ENCODE measurements at regions not wholly inside any gene's neighbourhood (a gene's known extent, or its start where the extent isn't known, plus 50 kb on each side); places are given as distances from the start of the nearest gene placed in this dataset.

DNA sequence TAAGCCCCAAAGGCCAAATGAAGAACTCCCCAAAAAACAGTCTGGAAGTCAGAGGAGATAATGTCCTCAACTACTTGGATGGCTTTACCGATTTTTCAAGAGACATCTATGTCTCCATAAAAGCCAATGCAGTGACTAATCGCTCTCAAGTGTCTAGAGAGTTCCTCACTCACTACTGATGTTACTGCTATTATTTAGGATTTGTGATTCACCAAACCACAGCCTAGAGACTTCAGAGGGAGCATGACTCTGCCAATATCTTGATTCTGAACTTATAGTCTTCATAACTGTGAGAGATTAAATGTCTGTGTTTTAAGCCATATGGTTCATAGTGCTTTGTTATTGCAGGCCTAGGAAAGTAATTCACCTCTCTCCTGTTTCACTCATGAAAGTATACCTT lies 160.2 kb downstream of the IPMK start:
- ATAC-seq, result no peak
- no peaks in the 10 kb centered on the region for H3K36me3 ChIP-seq (replicated peaks in 1 of 2; ENCODE audit: control insufficient read depth in 1 of 2, insufficient read depth in 2 of 2, low read length in 2 of 2)
- H3K79me2 ChIP-seq (ENCODE audit: insufficient read depth, low read length), result no peaks in the 10 kb centered on the region
- no peak overlapping the region for H3K27ac ChIP-seq (ENCODE audit: extremely low read length, insufficient read depth, low read length)
- no peak overlapping the region for H3K9ac ChIP-seq (ENCODE audit: insufficient read depth, low read depth, low read length)
- H3K4me2 ChIP-seq (ENCODE audit: low read depth, low read length), result no peak overlapping the region
- H3K9me3 ChIP-seq (ENCODE audit: low read length), result no peaks in the 10 kb centered on the region
- no peak for DNase-seq (ENCODE audit: low spot score)
- in situ Hi-C loops (cut with HindIII; ENCODE audit: extremely low pct_ligation_motif_present, low pct_unique_long_range_greater_than_20kb) (no loop called here), intact Hi-C loops (cut with micrococcal nuclease; ENCODE audit: unreplicated experiment) (no loop called here)
- H3K27me3 ChIP-seq (ENCODE audit: control insufficient read depth in 1 of 2, insufficient read depth in 2 of 2, low read length in 2 of 2), result no peaks in the 10 kb centered on the region
- no peaks in the 10 kb centered on the region for H3K4me1 ChIP-seq (ENCODE audit: insufficient read depth, low read length)
- no peak for FAIRE-seq
- CTCF ChIA-PET (ENCODE audit: low intra/inter-chr PET ratio, low total read pairs), result no interaction called here
- no peaks in the 10 kb centered on the region for H4K20me1 ChIP-seq (ENCODE audit: insufficient read depth, low read length)
- H2AFZ ChIP-seq (ENCODE audit: low read length), result no peak overlapping the region
- WGBS (ENCODE audit: low lambda C conversion rate), result 20% methylated on average over 2 of the region's 2 CpGs
- no peak overlapping the region for H3K4me3 ChIP-seq (replicated peaks in 1 of 3; ENCODE audit: insufficient read depth in 1 of 3, low read depth in 2 of 3, low read length in 3 of 3)
- no TSS peak for BruUV-seq (replicated peaks)
- POLR2A ChIA-PET, result no interaction called here
- TF ChIP-seq, protein P1, sequence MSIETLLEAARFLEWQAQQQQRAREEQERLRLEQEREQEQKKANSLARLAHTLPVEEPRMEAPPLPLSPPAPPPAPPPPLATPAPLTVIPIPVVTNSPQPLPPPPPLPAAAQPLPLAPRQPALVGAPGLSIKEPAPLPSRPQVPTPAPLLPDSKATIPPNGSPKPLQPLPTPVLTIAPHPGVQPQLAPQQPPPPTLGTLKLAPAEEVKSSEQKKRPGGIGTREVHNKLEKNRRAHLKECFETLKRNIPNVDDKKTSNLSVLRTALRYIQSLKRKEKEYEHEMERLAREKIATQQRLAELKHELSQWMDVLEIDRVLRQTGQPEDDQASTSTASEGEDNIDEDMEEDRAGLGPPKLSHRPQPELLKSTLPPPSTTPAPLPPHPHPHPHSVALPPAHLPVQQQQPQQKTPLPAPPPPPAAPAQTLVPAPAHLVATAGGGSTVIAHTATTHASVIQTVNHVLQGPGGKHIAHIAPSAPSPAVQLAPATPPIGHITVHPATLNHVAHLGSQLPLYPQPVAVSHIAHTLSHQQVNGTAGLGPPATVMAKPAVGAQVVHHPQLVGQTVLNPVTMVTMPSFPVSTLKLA (IDR thresholded peaks at IDR 0.05), result no peak
- TF ChIP-seq ZNF367 (CRISPR knock-in tag; IDR thresholded peaks at IDR 0.05; ENCODE audit: borderline replicate concordance), result no peak
- no peak for TF ChIP-seq ZNF674 (CRISPR knock-in tag; IDR thresholded peaks at IDR 0.05; ENCODE audit: low read depth)
- TF ChIP-seq ARNT2 (CRISPR knock-in tag; IDR thresholded peaks at IDR 0.05; ENCODE audit: low read depth), result no peak
- TF ChIP-seq PATZ1 (CRISPR knock-in tag; IDR thresholded peaks at IDR 0.05), result no peak
- no peak for TF ChIP-seq TEAD3 (CRISPR knock-in tag; optimal IDR thresholded peaks at IDR 0.05; ENCODE audit: borderline replicate concordance)
- TF ChIP-seq ZNF577 (CRISPR knock-in tag; IDR thresholded peaks at IDR 0.05; ENCODE audit: borderline replicate concordance, low read depth), result no peak
- TF ChIP-seq HDAC6 (IDR thresholded peaks at IDR 0.05; ENCODE audit: low read depth, low read length), result no peak
- TF ChIP-seq, protein P2, sequence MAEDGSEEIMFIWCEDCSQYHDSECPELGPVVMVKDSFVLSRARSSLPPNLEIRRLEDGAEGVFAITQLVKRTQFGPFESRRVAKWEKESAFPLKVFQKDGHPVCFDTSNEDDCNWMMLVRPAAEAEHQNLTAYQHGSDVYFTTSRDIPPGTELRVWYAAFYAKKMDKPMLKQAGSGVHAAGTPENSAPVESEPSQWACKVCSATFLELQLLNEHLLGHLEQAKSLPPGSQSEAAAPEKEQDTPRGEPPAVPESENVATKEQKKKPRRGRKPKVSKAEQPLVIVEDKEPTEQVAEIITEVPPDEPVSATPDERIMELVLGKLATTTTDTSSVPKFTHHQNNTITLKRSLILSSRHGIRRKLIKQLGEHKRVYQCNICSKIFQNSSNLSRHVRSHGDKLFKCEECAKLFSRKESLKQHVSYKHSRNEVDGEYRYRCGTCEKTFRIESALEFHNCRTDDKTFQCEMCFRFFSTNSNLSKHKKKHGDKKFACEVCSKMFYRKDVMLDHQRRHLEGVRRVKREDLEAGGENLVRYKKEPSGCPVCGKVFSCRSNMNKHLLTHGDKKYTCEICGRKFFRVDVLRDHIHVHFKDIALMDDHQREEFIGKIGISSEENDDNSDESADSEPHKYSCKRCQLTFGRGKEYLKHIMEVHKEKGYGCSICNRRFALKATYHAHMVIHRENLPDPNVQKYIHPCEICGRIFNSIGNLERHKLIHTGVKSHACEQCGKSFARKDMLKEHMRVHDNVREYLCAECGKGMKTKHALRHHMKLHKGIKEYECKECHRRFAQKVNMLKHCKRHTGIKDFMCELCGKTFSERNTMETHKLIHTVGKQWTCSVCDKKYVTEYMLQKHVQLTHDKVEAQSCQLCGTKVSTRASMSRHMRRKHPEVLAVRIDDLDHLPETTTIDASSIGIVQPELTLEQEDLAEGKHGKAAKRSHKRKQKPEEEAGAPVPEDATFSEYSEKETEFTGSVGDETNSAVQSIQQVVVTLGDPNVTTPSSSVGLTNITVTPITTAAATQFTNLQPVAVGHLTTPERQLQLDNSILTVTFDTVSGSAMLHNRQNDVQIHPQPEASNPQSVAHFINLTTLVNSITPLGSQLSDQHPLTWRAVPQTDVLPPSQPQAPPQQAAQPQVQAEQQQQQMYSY (CRISPR knock-in tag; IDR thresholded peaks at IDR 0.05), result no peak
- no peak for TF ChIP-seq ZNF781 (CRISPR knock-in tag; IDR thresholded peaks at IDR 0.05; ENCODE audit: borderline replicate concordance, not compliant biosample characterization)
- TF ChIP-seq SKI (IDR thresholded peaks at IDR 0.05; ENCODE audit: partially characterized antibody), result no peak
- no peak for TF ChIP-seq KLF16 (CRISPR knock-in tag; IDR thresholded peaks at IDR 0.05)
- no peak for TF ChIP-seq HNF1A (IDR thresholded peaks at IDR 0.05; ENCODE audit: low read depth)
- TF ChIP-seq HNF1A (CRISPR knock-in tag; IDR thresholded peaks at IDR 0.05; ENCODE audit: borderline replicate concordance), result no peak

Measured in HepG2 (cell line).